Adrenal gland (tissue), 9 donors: ENCODE measurements at regions not wholly inside any gene's neighbourhood (a gene's known extent, or its start where the extent isn't known, plus 50 kb on each side); places are given as distances from the start of the nearest gene placed in this dataset.
A peak's percentile ranks its signal among the peaks of the same experiment; 100 is the strongest.

Source experiments
- DNase-seq, 7 donors: peaks; one replicate each; pipeline ENCODE4 v3.0.0-alpha.2; 2019 to 2020
- H3K27ac ChIP-seq, 5 donors: fragments of 200-600 bp; sonication (generic) in 4 of 5; 1 replicate in 3 of 5; 2 replicates in 2 of 5; pipeline versions ENCODE4 v1.5.1 to v1.8.0; 2016 to 2020; ENCODE audit warnings: mild to moderate bottlenecking in 1 of 5
- H3K27me3 ChIP-seq: fragments of 200-600 bp; 2 replicates; pipeline ENCODE4 v1.8.0; 2021
- H3K36me3 ChIP-seq, 2 donors: fragments of 200-600 bp; replicated peaks in 1 of 2; 1 replicate in 1 of 2; 2 replicates in 1 of 2; pipeline versions ENCODE4 v1.5.1 to v1.8.0; 2018 to 2022
- H3K4me1 ChIP-seq, 2 donors: fragments of 200-600 bp; replicated peaks in 1 of 2; 1 replicate in 1 of 2; 2 replicates in 1 of 2; pipeline versions ENCODE4 v1.5.1 to v1.8.0; 2018 to 2021
- H3K4me3 ChIP-seq, 4 donors: fragments of 200-600 bp; sonication (generic) in 3 of 4; one replicate each; pipeline ENCODE4 v1.5.1; 2016 to 2018
- H3K9me3 ChIP-seq, 3 donors: fragments of 200-600 bp; sonication (generic) in 1 of 3; replicated peaks in 1 of 3; 1 replicate in 2 of 3; 2 replicates in 1 of 3; pipeline versions ENCODE4 v1.5.1 to v1.8.0; 2016 to 2021
- CTCF ChIP-seq, 6 experiments: fragments of 450-650 bp in 4 of 6; fragments of 200-600 bp in 2 of 6; sonication (generic) in 1 of 6; IDR thresholded peaks; 1 replicate in 5 of 6; 2 replicates in 1 of 6; pipeline versions ENCODE4 v1.5.1 to v1.8.0; 2016 to 2021; ENCODE audit warnings: antibody characterized with exemption in 6 of 6, mild to moderate bottlenecking in 2 of 6, moderate library complexity in 1 of 6
- POLR2A ChIP-seq, 2 donors: fragments of 450-650 bp; IDR thresholded peaks; one replicate each; pipeline ENCODE4 v1.6.1; 2017; ENCODE audit warnings: antibody characterized with exemption in 2 of 2, mild to moderate bottlenecking in 2 of 2, moderate library complexity in 1 of 2
- WGBS, 4 donors: extraction: QIAGEN DNeasy Blood & Tissue Kit in 2 of 4; methylation state at CpG; one replicate each; pipeline versions ENCODE4 v1.1.5 to v1.1.7; 2013 to 2017; 5-methylcytosine and 5-hydroxymethylcytosine counted together
- intact Hi-C, 2 donors: fragments of 100-400 bp; cut with DNase I; formaldehyde crosslinking; loops; one replicate each; pipeline versions ENCODE4 v1.14.1 to v1.15.0; 2022 to 2023
- donor health status: healthy with polysubstance abuse.
- donor health status: Bipolar disorder and iron deficiency.
- donor health status: DM: yes; HTN: yes; CAD: no.
- donor health status: DM: no; HTN: no; CAD: no.
- donor health status: DM: no; HTN: no; CAD: no.

GRCh38 chr15:62927836-62928235 is 114.7 kb upstream of the TPM1 start:
- no peaks in the 10 kb centered on the region for H3K9me3 ChIP-seq
- peak overlapping the region in 1 of 5 donors; percentile 65 for H3K27ac ChIP-seq
- TF ChIP-seq POLR2A (IDR thresholded peaks at IDR 0.05): no peak
- TF ChIP-seq CTCF (IDR thresholded peaks at IDR 0.05): no peak
- no peak overlapping the region for H3K4me3 ChIP-seq
- DNase-seq: no peak
- intact Hi-C loops: no loop called here
- 86 to 92% (median 88%) methylated on average over 5 of the region's 5 CpGs for WGBS, 4 donors
- no peaks in the 10 kb centered on the region for H3K36me3 ChIP-seq
- no peaks in the 10 kb centered on the region for H3K27me3 ChIP-seq
- peaks cover 0 to 5% of the 10 kb centered on the region in 2 donors for H3K4me1 ChIP-seq

GRCh38 chr15:62928242-62928999 is 114.1 kb upstream of the TPM1 start:
- H3K27ac ChIP-seq: peak overlapping the region in 1 of 5 donors; percentile 65
- no peaks in the 10 kb centered on the region for H3K36me3 ChIP-seq
- DNase-seq: peak in 5 of 7 donors; percentile 43 to 77 (median 47)
- H3K4me1 ChIP-seq: peaks cover 0 to 8% of the 10 kb centered on the region in 2 donors
- no peak overlapping the region for H3K4me3 ChIP-seq
- TF ChIP-seq CTCF (IDR thresholded peaks at IDR 0.05): peak in 1 of 6 experiments; percentile 18
- no peak for TF ChIP-seq POLR2A (IDR thresholded peaks at IDR 0.05)
- intact Hi-C loops: no loop called here
- no peaks in the 10 kb centered on the region for H3K27me3 ChIP-seq
- 55 to 64% (median 60%) methylated on average over 7 to 12 of the region's 12 CpGs for WGBS, 4 donors
- H3K9me3 ChIP-seq: no peaks in the 10 kb centered on the region

DNA sequence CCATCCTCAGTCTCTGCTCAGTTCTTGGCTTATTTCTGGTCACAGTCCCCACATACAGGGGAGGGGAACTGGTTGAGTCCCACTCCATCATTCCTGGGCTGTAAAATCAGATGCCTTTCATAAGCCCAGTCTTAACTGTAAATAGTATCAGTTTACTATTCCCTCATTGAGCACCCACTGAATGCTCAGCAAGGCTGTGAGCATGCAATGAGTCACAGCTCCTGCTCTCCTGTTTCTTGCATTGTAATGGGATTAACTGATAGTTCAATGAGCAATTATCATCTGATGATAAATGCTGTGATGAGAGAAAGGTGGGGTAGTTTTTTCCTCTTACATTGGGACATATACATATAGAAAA is 113.6 kb upstream of the TPM1 start:
- Histone ChIP-seq H3K27me3 (no peaks in the 10 kb centered on the region), H3K36me3 (no peaks in the 10 kb centered on the region), H3K9me3 (no peaks in the 10 kb centered on the region), H3K4me1 (peaks cover 0 to 8% of the 10 kb centered on the region in 2 donors), H3K27ac (peak overlapping the region in 1 of 5 donors; percentile 65), H3K4me3 (no peak overlapping the region)
- DNase-seq: no peak
- intact Hi-C loops: no loop called here
- no peak for TF ChIP-seq POLR2A (IDR thresholded peaks at IDR 0.05)
- no peak for TF ChIP-seq CTCF (IDR thresholded peaks at IDR 0.05)

GRCh38 chr15:62931650-62932049 is 110.9 kb upstream of the TPM1 start:
- peaks cover 0 to 8% of the 10 kb centered on the region in 2 donors for H3K4me1 ChIP-seq
- no peak overlapping the region for H3K4me3 ChIP-seq
- TF ChIP-seq POLR2A (IDR thresholded peaks at IDR 0.05) (no peak), CTCF (IDR thresholded peaks at IDR 0.05) (no peak)
- DNase-seq: no peak
- H3K27me3 ChIP-seq: no peaks in the 10 kb centered on the region
- H3K9me3 ChIP-seq: no peaks in the 10 kb centered on the region
- 58 to 76% (median 70%) methylated on average over 1 of the region's 1 CpG for WGBS, 4 donors
- intact Hi-C loops: no loop called here
- H3K27ac ChIP-seq: no peak overlapping the region
- no peaks in the 10 kb centered on the region for H3K36me3 ChIP-seq
